ENCODE measurements at regions not wholly inside any gene's neighbourhood (a gene's known extent, or its start where the extent isn't known, plus 50 kb on each side); places are given as distances from the start of the nearest gene placed in this dataset.

- Histone ChIP-seq H3K27ac (no peak overlapping the region), H3K36me3 (no peaks in the 10 kb centered on the region), H3K4me1 (no peaks in the 10 kb centered on the region), H3K27me3 (no peaks in the 10 kb centered on the region), H3K4me3 (no peak overlapping the region), H3K9me3 (no peaks in the 10 kb centered on the region)
- DNase-seq (ENCODE audit: low spot score), result no peak
- TF ChIP-seq CTCF (IDR thresholded peaks at IDR 0.05), result no peak
These were observed 169.7 kb upstream of the MVB12B start for GRCh38 chr9:126156898-126157297.

GRCh38 chr9:126157423-126157822, 169.2 kb upstream of the MVB12B start:
- Histone ChIP-seq H3K27me3 (no peaks in the 10 kb centered on the region), H3K4me3 (no peak overlapping the region), H3K4me1 (no peaks in the 10 kb centered on the region), H3K27ac (no peak overlapping the region), H3K36me3 (no peaks in the 10 kb centered on the region), H3K9me3 (no peaks in the 10 kb centered on the region)
- no peak for TF ChIP-seq CTCF (IDR thresholded peaks at IDR 0.05)
- no peak for DNase-seq (ENCODE audit: low spot score)

- Histone ChIP-seq H3K27ac (no peak overlapping the region), H3K9me3 (no peaks in the 10 kb centered on the region), H3K27me3 (no peaks in the 10 kb centered on the region), H3K4me1 (no peaks in the 10 kb centered on the region), H3K36me3 (no peaks in the 10 kb centered on the region), H3K4me3 (no peak overlapping the region)
- DNase-seq (ENCODE audit: low spot score), result no peak
- TF ChIP-seq CTCF (IDR thresholded peaks at IDR 0.05), result no peak
These were observed 168.6 kb upstream of the MVB12B start for GRCh38 chr9:126157826-126158587.

- Histone ChIP-seq H3K36me3 (no peaks in the 10 kb centered on the region), H3K4me1 (no peaks in the 10 kb centered on the region), H3K4me3 (no peak overlapping the region), H3K27me3 (no peaks in the 10 kb centered on the region), H3K9me3 (no peaks in the 10 kb centered on the region), H3K27ac (no peak overlapping the region)
- DNase-seq (ENCODE audit: low spot score), result peak; percentile 46
- no peak for TF ChIP-seq CTCF (IDR thresholded peaks at IDR 0.05)
These were observed 167.8 kb upstream of the MVB12B start for GRCh38 chr9:126158588-126159429.

- no peaks in the 10 kb centered on the region for H3K36me3 ChIP-seq
- no peak overlapping the region for H3K4me3 ChIP-seq
- TF ChIP-seq CTCF (IDR thresholded peaks at IDR 0.05), result no peak
- H3K4me1 ChIP-seq, result no peaks in the 10 kb centered on the region
- peak; percentile 13 for DNase-seq (ENCODE audit: low spot score)
- H3K27ac ChIP-seq, result no peak overlapping the region
- H3K9me3 ChIP-seq, result no peaks in the 10 kb centered on the region
- H3K27me3 ChIP-seq, result no peaks in the 10 kb centered on the region
These were observed 167.1 kb upstream of the MVB12B start for GRCh38 chr9:126159430-126160060.

All from right atrium auricular region (tissue), 2 donors.